ENCODE measurements at regions not wholly inside any gene's neighbourhood (a gene's known extent, or its start where the extent isn't known, plus 50 kb on each side); places are given as distances from the start of the nearest gene placed in this dataset.
A peak's percentile ranks its signal among the peaks of the same experiment; 100 is the strongest.

DNA sequence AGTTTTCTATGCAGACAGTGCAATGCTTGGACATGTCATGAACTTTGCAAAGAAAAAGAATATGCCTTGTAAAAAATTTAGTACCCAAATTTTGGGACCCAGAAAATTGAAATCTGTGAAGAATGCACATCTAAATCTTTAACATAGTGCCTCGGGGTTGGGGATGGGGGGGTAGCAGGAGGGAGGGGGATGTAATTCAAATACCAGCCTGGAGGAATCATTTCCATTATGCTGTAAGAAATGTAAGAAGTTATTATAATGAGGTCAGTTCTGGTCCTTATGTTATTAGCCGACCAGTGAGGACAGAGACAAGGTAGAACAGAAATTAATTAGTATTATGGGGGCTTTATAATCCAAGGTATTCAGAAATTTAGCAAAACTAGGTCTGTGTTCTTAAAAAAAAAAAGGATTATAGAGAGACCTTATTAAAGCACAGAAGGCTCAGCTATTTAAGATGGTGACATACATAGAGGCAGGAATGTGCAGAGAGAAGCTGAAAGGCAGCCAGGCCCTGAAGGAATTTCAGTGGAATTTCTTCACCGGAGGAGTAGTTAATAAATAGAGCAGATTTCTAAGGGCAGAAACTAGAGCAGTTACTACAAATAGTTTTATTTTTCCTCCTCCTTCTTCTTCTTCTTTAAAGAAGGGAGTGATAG lies 89.0 kb upstream of the RBMS1 start:
- H3K4me1 Mint-ChIP-seq (ENCODE audit: low read depth, unreplicated experiment): peaks cover 7% of the 10 kb centered on the region
- ChIA-PET CTCF (interaction anchor here (0.6 to 1.0 kb wide), 3 partner anchors 84 to 387 kb away, joined by 3 to 6 read pairs (median 4); no protein-coding TSS in a partner anchor), POLR2A (no interaction called here)
- Histone ChIP-seq H3K4me3 (ENCODE audit: low read depth, low read length) (no peak overlapping the region), H3K4me1 (peaks cover 14% of the 10 kb centered on the region), H3K27me3 (replicated peaks; ENCODE audit: control insufficient read depth, insufficient read depth, low read length) (no peaks in the 10 kb centered on the region), H3K36me3 (ENCODE audit: control insufficient read depth, insufficient read depth, low read length) (no peaks in the 10 kb centered on the region; the same call in 1 of the 2 replicates), H3K9me3 (no peaks in the 10 kb centered on the region)
- DNase-seq: peak in 1 of 2 experiments; percentile 18
- no TSS peak for BruUV-seq (replicated peaks)
- no peaks in the 10 kb centered on the region for H3K27me3 Mint-ChIP-seq (ENCODE audit: insufficient read depth, unreplicated experiment)
- intact Hi-C loops (cut with micrococcal nuclease; ENCODE audit: unreplicated experiment): loop anchor here (2.0 to 5.0 kb wide), 2 partner anchors 65 to 90 kb away; partner anchors contain the start of gene RBMS1
- TF ChIP-seq, protein P1, sequence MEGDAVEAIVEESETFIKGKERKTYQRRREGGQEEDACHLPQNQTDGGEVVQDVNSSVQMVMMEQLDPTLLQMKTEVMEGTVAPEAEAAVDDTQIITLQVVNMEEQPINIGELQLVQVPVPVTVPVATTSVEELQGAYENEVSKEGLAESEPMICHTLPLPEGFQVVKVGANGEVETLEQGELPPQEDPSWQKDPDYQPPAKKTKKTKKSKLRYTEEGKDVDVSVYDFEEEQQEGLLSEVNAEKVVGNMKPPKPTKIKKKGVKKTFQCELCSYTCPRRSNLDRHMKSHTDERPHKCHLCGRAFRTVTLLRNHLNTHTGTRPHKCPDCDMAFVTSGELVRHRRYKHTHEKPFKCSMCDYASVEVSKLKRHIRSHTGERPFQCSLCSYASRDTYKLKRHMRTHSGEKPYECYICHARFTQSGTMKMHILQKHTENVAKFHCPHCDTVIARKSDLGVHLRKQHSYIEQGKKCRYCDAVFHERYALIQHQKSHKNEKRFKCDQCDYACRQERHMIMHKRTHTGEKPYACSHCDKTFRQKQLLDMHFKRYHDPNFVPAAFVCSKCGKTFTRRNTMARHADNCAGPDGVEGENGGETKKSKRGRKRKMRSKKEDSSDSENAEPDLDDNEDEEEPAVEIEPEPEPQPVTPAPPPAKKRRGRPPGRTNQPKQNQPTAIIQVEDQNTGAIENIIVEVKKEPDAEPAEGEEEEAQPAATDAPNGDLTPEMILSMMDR (IDR thresholded peaks at IDR 0.05; ENCODE audit: insufficient read depth in 1 of 2, low read depth in 1 of 2, low read length in 1 of 2, severe bottlenecking in 1 of 2, unreplicated experiment in 1 of 2): no peak
- no peaks in the 10 kb centered on the region for H3K9me3 Mint-ChIP-seq (ENCODE audit: unreplicated experiment)
- H3K36me3 Mint-ChIP-seq (ENCODE audit: insufficient read depth, unreplicated experiment): no peaks in the 10 kb centered on the region
- H3K27ac Mint-ChIP-seq (ENCODE audit: unreplicated experiment): peak overlapping the region; percentile 83
- H3K4me3 Mint-ChIP-seq (ENCODE audit: unreplicated experiment): no peak overlapping the region

DNA sequence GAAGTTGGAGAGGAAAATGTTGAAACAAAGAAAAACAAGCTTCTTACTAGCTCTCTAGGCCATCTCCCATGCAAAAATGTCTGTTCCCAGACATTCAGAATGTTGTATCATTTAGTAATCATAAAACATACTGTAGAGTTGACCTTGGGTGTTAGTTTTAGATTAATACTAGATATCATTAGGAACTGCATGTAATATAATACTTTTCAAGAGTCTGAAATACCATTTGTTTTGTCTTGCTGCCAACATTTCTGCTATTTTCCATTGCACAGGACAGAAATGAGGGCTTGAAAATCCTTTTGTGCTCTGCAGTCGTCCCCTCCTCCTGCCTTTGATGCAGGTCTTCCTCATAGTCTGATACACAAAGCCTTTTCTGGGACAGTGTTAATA lies 89.5 kb upstream of the RBMS1 start:
- no peak overlapping the region for H3K4me3 Mint-ChIP-seq (ENCODE audit: unreplicated experiment)
- Histone ChIP-seq H3K27me3 (replicated peaks; ENCODE audit: control insufficient read depth, insufficient read depth, low read length) (no peaks in the 10 kb centered on the region), H3K9me3 (no peaks in the 10 kb centered on the region), H3K36me3 (ENCODE audit: control insufficient read depth, insufficient read depth, low read length) (no peaks in the 10 kb centered on the region; the same call in 1 of the 2 replicates), H3K4me1 (peaks cover 14% of the 10 kb centered on the region), H3K4me3 (ENCODE audit: low read depth, low read length) (no peak overlapping the region)
- DNase-seq: no peak
- ChIA-PET POLR2A (no interaction called here), CTCF (interaction anchor here (0.6 to 1.0 kb wide), 3 partner anchors 85 to 387 kb away, joined by 3 to 6 read pairs (median 4); no protein-coding TSS in a partner anchor)
- TF ChIP-seq, protein P1 (IDR thresholded peaks at IDR 0.05; ENCODE audit: insufficient read depth in 1 of 2, low read depth in 1 of 2, low read length in 1 of 2, severe bottlenecking in 1 of 2, unreplicated experiment in 1 of 2): no peak
- no peaks in the 10 kb centered on the region for H3K36me3 Mint-ChIP-seq (ENCODE audit: insufficient read depth, unreplicated experiment)
- intact Hi-C loops (cut with micrococcal nuclease; ENCODE audit: unreplicated experiment): loop anchor here (2.0 to 5.0 kb wide), 2 partner anchors 66 to 90 kb away; partner anchors contain the start of gene RBMS1
- peaks cover 7% of the 10 kb centered on the region for H3K4me1 Mint-ChIP-seq (ENCODE audit: low read depth, unreplicated experiment)
- no peaks in the 10 kb centered on the region for H3K27me3 Mint-ChIP-seq (ENCODE audit: insufficient read depth, unreplicated experiment)
- no peaks in the 10 kb centered on the region for H3K9me3 Mint-ChIP-seq (ENCODE audit: unreplicated experiment)
- no TSS peak for BruUV-seq (replicated peaks)
- H3K27ac Mint-ChIP-seq (ENCODE audit: unreplicated experiment): peak overlapping the region; percentile 83

- TF ChIP-seq, protein P1 (IDR thresholded peaks at IDR 0.05; ENCODE audit: insufficient read depth in 1 of 2, low read depth in 1 of 2, low read length in 1 of 2, severe bottlenecking in 1 of 2, unreplicated experiment in 1 of 2): no peak
- peaks cover 7% of the 10 kb centered on the region for H3K4me1 Mint-ChIP-seq (ENCODE audit: low read depth, unreplicated experiment)
- Histone ChIP-seq H3K4me3 (ENCODE audit: low read depth, low read length) (no peak overlapping the region), H3K9me3 (no peaks in the 10 kb centered on the region), H3K4me1 (peaks cover 14% of the 10 kb centered on the region), H3K36me3 (ENCODE audit: control insufficient read depth, insufficient read depth, low read length) (no peaks in the 10 kb centered on the region; the same call in 1 of the 2 replicates), H3K27me3 (replicated peaks; ENCODE audit: control insufficient read depth, insufficient read depth, low read length) (no peaks in the 10 kb centered on the region)
- ChIA-PET POLR2A (no interaction called here), CTCF (no interaction called here)
- intact Hi-C loops (cut with micrococcal nuclease; ENCODE audit: unreplicated experiment): loop anchor here (2.0 to 5.0 kb wide), 2 partner anchors 67 to 91 kb away; partner anchors contain the start of gene RBMS1
- BruUV-seq (replicated peaks): no TSS peak
- no peak overlapping the region for H3K4me3 Mint-ChIP-seq (ENCODE audit: unreplicated experiment)
- H3K36me3 Mint-ChIP-seq (ENCODE audit: insufficient read depth, unreplicated experiment): no peaks in the 10 kb centered on the region
- no peaks in the 10 kb centered on the region for H3K27me3 Mint-ChIP-seq (ENCODE audit: insufficient read depth, unreplicated experiment)
- DNase-seq: no peak
- no peaks in the 10 kb centered on the region for H3K9me3 Mint-ChIP-seq (ENCODE audit: unreplicated experiment)
- peak overlapping the region; percentile 38 for H3K27ac Mint-ChIP-seq (ENCODE audit: unreplicated experiment)
These were observed 90.4 kb upstream of the RBMS1 start for GRCh38 chr2:160583813-160584537.
